ENCODE measurements at regions not wholly inside any gene's neighbourhood (a gene's known extent, or its start where the extent isn't known, plus 50 kb on each side); places are given as distances from the start of the nearest gene placed in this dataset.

DNA sequence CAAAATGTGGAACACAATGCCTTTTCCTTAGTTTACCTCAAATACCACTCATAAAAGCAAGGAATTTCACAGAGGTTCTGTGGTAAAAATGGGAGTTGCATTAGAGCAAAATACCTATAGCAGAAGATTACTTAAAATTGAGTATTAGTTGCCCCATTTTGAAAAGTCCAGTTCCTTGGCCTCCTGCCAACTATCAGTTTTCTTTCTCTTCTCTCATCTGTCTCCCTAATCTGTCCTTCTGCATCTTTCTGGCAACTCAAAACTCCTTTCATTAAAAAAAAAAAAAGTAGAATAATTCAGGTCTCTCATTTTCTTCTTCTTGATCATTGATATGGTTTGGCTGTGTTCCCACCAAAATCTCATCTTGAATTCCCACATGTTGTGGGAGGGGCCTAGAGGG is 127.3 kb downstream of the ATP23 start:
- TF ChIP-seq CTCF (conservative IDR thresholded peaks at IDR 0.05 in 1 of 2, IDR thresholded peaks at IDR 0.05 in 1 of 2; ENCODE audit: extremely low read depth in 1 of 2, insufficient read depth in 1 of 2, low read depth in 1 of 2, low read length in 2 of 2) (no peak), EZH2 (IDR thresholded peaks at IDR 0.05; ENCODE audit: borderline replicate concordance, low read length) (no peak)

Measured in mammary epithelial cell (primary cell).